A673 (cell line): ENCODE measurements at regions not wholly inside any gene's neighbourhood (a gene's known extent, or its start where the extent isn't known, plus 50 kb on each side); places are given as distances from the start of the nearest gene placed in this dataset.

Source experiments
- BruUV-seq: library from RNA; stranded (reverse); fragments of 400-500 nt; replicated peaks from 2 replicates; lab custom pipeline; 2021; lab: Mats Ljungman, UMichigan
- CTCF ChIA-PET: fragments of 300-600 bp; sonication (Branson Sonifier 250); formaldehyde crosslinking; loops from one replicate; lab custom pipeline; 2022; ENCODE audit warnings: antibody characterized with exemption; lab: Charles Lee
- POLR2A ChIA-PET: fragments of 300-600 bp; sonication (Branson Sonifier 250); formaldehyde crosslinking; loops from one replicate; lab custom pipeline; 2022; ENCODE audit warnings: antibody characterized with exemption; ENCODE audit not compliant: low non-redundant PET; lab: Charles Lee
- DNase-seq: peaks from one replicate; pipeline ENCODE4 v3.0.0-alpha.2; 2015; ENCODE audit warnings: low spot score
- H3K27ac ChIP-seq: fragments of 200-600 bp; sonication (generic); 2 replicates; pipeline ENCODE4 v1.5.1; 2016; ENCODE audit warnings: mixed run types, low read depth, mild to moderate bottlenecking, mixed read lengths, antibody characterized with exemption, low read length; ENCODE audit not compliant: poor library complexity, severe bottlenecking
- H3K27me3 ChIP-seq: fragments of 200-600 bp; sonication (generic); replicated peaks from 2 replicates; pipeline ENCODE4 v1.6.1; 2017; ENCODE audit warnings: mixed run types, low read depth, mild to moderate bottlenecking, mixed read lengths, antibody characterized with exemption, low read length; ENCODE audit not compliant: insufficient read depth, poor library complexity
- H3K36me3 ChIP-seq: fragments of 200-600 bp; sonication (generic); 2 replicates; pipeline ENCODE4 v1.6.1; 2016; ENCODE audit warnings: mixed run types, mild to moderate bottlenecking, mixed read lengths, antibody characterized with exemption, low read length; ENCODE audit not compliant: insufficient read depth, poor library complexity, severe bottlenecking
- H3K4me1 ChIP-seq: fragments of 200-600 bp; sonication (generic); 2 replicates; pipeline ENCODE4 v1.6.1; 2017; ENCODE audit warnings: mixed run types, mild to moderate bottlenecking, mixed read lengths, antibody characterized with exemption, low read length; ENCODE audit not compliant: insufficient read depth, poor library complexity, severe bottlenecking
- H3K4me3 ChIP-seq: fragments of 200-600 bp; sonication (generic); 2 replicates; pipeline ENCODE4 v1.5.1; 2016; ENCODE audit warnings: low read depth, mixed run types, mild to moderate bottlenecking, mixed read lengths, low read length; ENCODE audit not compliant: poor library complexity, severe bottlenecking
- H3K9me3 ChIP-seq: fragments of 200-600 bp; sonication (generic); 2 replicates; pipeline ENCODE4 v1.6.1; 2016; ENCODE audit warnings: mixed run types, low read depth, mild to moderate bottlenecking, mixed read lengths, antibody characterized with exemption, low read length; ENCODE audit not compliant: poor library complexity, severe bottlenecking
- EZH2 ChIP-seq: fragments of 200-600 bp; sonication (generic); IDR thresholded peaks from 2 replicates; pipeline ENCODE4 v1.6.1; 2017; ENCODE audit warnings: borderline replicate concordance, low read depth, mild to moderate bottlenecking, mixed read lengths, antibody characterized with exemption, low read length; ENCODE audit not compliant: poor library complexity, severe bottlenecking
- intact Hi-C: fragments of 100-400 bp; cut with micrococcal nuclease; formaldehyde crosslinking; loops from one replicate; pipeline ENCODE4 v1.10.0; 2022; ENCODE audit not compliant: unreplicated experiment
- TF ChIP-seq, protein P1 (sequence below): fragments of 300-800, 200-600 bp; sonication (generic); conservative IDR thresholded peaks from 2 replicates; pipeline ENCODE4 v1.5.1; 2017; ENCODE audit warnings: low read depth, mild to moderate bottlenecking, antibody characterized with exemption, low read length, moderate library complexity, mixed read lengths

DNA sequence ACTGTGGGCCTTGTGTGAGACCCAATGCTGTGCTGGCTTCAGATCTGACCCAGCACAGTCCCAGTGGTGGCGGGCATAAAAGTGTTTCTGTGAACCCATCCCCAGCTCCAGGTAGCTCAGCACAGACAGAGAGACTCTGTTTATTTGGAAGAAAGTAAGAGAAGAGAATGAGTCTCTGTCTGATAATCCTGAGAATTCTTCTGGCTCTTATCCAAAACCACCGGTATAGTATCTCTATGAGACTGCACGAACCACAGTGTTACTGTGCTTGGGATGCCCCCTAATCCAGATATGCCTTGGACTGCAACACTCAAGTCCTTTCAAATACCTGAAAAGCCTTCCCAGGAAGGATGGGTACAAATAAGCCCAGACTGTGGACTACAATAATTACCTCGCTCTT lies 1660.8 kb upstream of the ACO1 start:
- ChIA-PET POLR2A (no interaction called here), CTCF (no interaction called here)
- intact Hi-C loops: no loop called here
- no peak overlapping the region for H3K4me3 ChIP-seq
- no peaks in the 10 kb centered on the region for H3K9me3 ChIP-seq
- H3K36me3 ChIP-seq: no peaks in the 10 kb centered on the region
- DNase-seq: no peak
- H3K27ac ChIP-seq: no peak overlapping the region
- H3K4me1 ChIP-seq: no peaks in the 10 kb centered on the region
- H3K27me3 ChIP-seq: no peaks in the 10 kb centered on the region
- no TSS peak for BruUV-seq
- TF ChIP-seq EZH2: no peak
- TF ChIP-seq, protein P1, sequence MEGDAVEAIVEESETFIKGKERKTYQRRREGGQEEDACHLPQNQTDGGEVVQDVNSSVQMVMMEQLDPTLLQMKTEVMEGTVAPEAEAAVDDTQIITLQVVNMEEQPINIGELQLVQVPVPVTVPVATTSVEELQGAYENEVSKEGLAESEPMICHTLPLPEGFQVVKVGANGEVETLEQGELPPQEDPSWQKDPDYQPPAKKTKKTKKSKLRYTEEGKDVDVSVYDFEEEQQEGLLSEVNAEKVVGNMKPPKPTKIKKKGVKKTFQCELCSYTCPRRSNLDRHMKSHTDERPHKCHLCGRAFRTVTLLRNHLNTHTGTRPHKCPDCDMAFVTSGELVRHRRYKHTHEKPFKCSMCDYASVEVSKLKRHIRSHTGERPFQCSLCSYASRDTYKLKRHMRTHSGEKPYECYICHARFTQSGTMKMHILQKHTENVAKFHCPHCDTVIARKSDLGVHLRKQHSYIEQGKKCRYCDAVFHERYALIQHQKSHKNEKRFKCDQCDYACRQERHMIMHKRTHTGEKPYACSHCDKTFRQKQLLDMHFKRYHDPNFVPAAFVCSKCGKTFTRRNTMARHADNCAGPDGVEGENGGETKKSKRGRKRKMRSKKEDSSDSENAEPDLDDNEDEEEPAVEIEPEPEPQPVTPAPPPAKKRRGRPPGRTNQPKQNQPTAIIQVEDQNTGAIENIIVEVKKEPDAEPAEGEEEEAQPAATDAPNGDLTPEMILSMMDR: no peak

DNA sequence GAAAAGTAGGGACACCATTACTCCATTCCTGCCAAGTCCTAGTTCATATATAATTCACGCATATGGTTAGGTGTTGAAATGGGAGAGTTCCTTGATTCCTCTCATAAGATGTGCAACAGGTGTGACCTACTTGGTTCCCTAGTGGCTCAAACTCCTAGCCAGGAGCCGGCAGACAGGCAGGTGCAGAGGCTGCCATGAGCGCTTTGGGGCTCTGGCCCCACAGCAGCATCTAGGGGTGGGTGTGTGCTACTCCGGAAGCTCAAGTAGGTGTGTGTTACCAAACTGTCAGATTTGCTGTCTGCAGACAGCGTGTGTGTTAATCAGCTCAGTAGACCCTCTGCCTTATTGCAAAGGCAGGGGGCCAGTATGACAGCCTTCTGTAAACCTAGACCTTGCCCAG lies 1652.4 kb upstream of the ACO1 start:
- CTCF ChIA-PET: no interaction called here
- POLR2A ChIA-PET: no interaction called here
- no TSS peak for BruUV-seq
- Histone ChIP-seq H3K27me3 (no peaks in the 10 kb centered on the region), H3K4me1 (no peaks in the 10 kb centered on the region), H3K36me3 (no peaks in the 10 kb centered on the region), H3K9me3 (no peaks in the 10 kb centered on the region), H3K27ac (no peak overlapping the region), H3K4me3 (no peak overlapping the region)
- TF ChIP-seq, protein P1: no peak
- TF ChIP-seq EZH2: no peak
- no peak for DNase-seq
- intact Hi-C loops: no loop called here

DNA sequence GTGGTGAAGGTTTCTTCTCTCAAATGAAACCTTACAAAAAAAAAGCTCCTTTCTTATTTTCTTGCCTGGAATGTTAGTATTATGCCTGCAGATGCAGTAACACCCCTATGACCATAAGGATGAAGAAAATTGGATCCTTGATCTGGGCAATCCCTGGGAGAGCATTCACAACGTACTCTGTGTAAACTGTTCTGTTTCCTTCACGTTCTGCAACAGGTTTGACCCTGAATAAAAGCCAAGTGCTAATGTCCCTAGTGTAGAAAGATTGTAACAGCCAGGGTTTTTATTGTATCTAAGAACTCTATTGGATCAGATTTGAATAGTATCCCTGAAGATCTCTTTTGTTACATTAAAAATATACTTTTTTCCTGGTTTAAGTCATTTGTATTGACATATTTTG lies 1639.6 kb upstream of the ACO1 start:
- Histone ChIP-seq H3K27ac (no peak overlapping the region), H3K27me3 (no peaks in the 10 kb centered on the region), H3K36me3 (no peaks in the 10 kb centered on the region), H3K4me3 (no peak overlapping the region), H3K4me1 (no peaks in the 10 kb centered on the region), H3K9me3 (no peaks in the 10 kb centered on the region)
- ChIA-PET POLR2A (no interaction called here), CTCF (no interaction called here)
- BruUV-seq: no TSS peak
- no peak for TF ChIP-seq EZH2
- TF ChIP-seq, protein P1: no peak
- no peak for DNase-seq
- intact Hi-C loops: no loop called here
